ENCODE measurements at regions not wholly inside any gene's neighbourhood (a gene's known extent, or its start where the extent isn't known, plus 50 kb on each side); places are given as distances from the start of the nearest gene placed in this dataset.

GRCh38 chr11:100612766-100613165 is 74.3 kb upstream of the ARHGAP42 start:
- intact Hi-C loops (cut with DNase I), result no loop called here
- no peaks in the 10 kb centered on the region for H3K4me1 ChIP-seq (replicated peaks in 1 of 2)
- no peak overlapping the region for H3K4me3 ChIP-seq
- no peak for TF ChIP-seq POLR2A (IDR thresholded peaks at IDR 0.05)
- no peak for TF ChIP-seq CTCF (IDR thresholded peaks at IDR 0.05)
- H3K27me3 ChIP-seq, result no peaks in the 10 kb centered on the region
- no peaks in the 10 kb centered on the region for H3K9me3 ChIP-seq (replicated peaks in 1 of 3)
- H3K36me3 ChIP-seq (replicated peaks in 1 of 2), result no peaks in the 10 kb centered on the region
- 31 to 58% (median 53%) methylated on average over 2 of the region's 2 CpGs for WGBS, 4 donors
- H3K27ac ChIP-seq, result no peak overlapping the region
- DNase-seq, result no peak

DNA sequence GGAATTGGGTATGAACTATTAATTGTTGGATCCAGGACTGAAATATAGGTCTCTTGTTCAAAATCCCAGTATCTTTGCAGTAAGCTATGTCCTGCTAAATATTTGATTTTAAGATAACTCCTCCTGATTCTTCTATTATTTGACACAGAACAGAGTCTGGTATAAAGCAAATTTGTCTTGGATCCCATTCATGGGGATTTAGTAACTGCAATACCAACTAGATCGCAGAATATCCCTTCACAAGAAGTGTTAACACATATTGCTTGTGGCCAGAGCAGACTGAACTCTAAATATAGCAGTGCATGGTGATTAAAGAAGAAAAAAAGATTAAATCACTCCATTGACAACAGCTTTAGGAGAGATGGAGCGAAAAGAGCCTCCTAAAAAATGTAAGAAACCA is 68.2 kb upstream of the ARHGAP42 start:
- Histone ChIP-seq H3K27me3 (no peaks in the 10 kb centered on the region), H3K27ac (no peak overlapping the region), H3K4me3 (no peak overlapping the region), H3K36me3 (replicated peaks in 1 of 2) (no peaks in the 10 kb centered on the region), H3K9me3 (replicated peaks in 1 of 3) (peaks cover 0 to 13% (median 0%) of the 10 kb centered on the region in 3 donors), H3K4me1 (replicated peaks in 1 of 2) (peaks cover 0 to 11% of the 10 kb centered on the region in 2 donors)
- intact Hi-C loops (cut with DNase I), result no loop called here
- TF ChIP-seq POLR2A (IDR thresholded peaks at IDR 0.05) (no peak), CTCF (IDR thresholded peaks at IDR 0.05) (no peak)
- 70 to 84% (median 72%) methylated on average over 2 of the region's 2 CpGs for WGBS, 4 donors
- no peak for DNase-seq

- 32 to 49% (median 42%) methylated on average over 2 of the region's 2 CpGs for WGBS, 4 donors
- Histone ChIP-seq H3K9me3 (replicated peaks in 1 of 3) (peaks cover 0 to 13% (median 0%) of the 10 kb centered on the region in 3 donors), H3K27me3 (no peaks in the 10 kb centered on the region), H3K4me1 (replicated peaks in 1 of 2) (peaks cover 0 to 11% of the 10 kb centered on the region in 2 donors), H3K36me3 (replicated peaks in 1 of 2) (no peaks in the 10 kb centered on the region), H3K27ac (no peak overlapping the region), H3K4me3 (no peak overlapping the region)
- TF ChIP-seq POLR2A (IDR thresholded peaks at IDR 0.05), result no peak
- no peak for TF ChIP-seq CTCF (IDR thresholded peaks at IDR 0.05)
- no peak for DNase-seq
- intact Hi-C loops (cut with DNase I), result no loop called here
These were observed 67.6 kb upstream of the ARHGAP42 start for GRCh38 chr11:100619484-100619883.

- TF ChIP-seq POLR2A (IDR thresholded peaks at IDR 0.05) (no peak), CTCF (IDR thresholded peaks at IDR 0.05) (no peak)
- no peak for DNase-seq
- Histone ChIP-seq H3K27me3 (no peaks in the 10 kb centered on the region), H3K4me1 (replicated peaks in 1 of 2) (peaks cover 0 to 11% of the 10 kb centered on the region in 2 donors), H3K27ac (no peak overlapping the region), H3K36me3 (replicated peaks in 1 of 2) (no peaks in the 10 kb centered on the region), H3K4me3 (no peak overlapping the region), H3K9me3 (replicated peaks in 1 of 3) (peaks cover 0 to 13% (median 0%) of the 10 kb centered on the region in 3 donors)
- WGBS, 4 donors, result 91 to 100% (median 96%) methylated on average over 1 of the region's 1 CpG
- intact Hi-C loops (cut with DNase I), result no loop called here
These were observed 64.7 kb upstream of the ARHGAP42 start for GRCh38 chr11:100622404-100622803.
